RWPE1 (cell line): ENCODE measurements at regions not wholly inside any gene's neighbourhood (a gene's known extent, or its start where the extent isn't known, plus 50 kb on each side); places are given as distances from the start of the nearest gene placed in this dataset.
"Not testable (repeated sequence)": the region's sequence is repeated elsewhere in the genome, so short reads cannot be mapped to it uniquely, and the experiment has no call there.

Experiments used
- CTCF ChIA-PET: fragments of 350-600 bp; sonication (Branson Sonifier 250); formaldehyde crosslinking; extraction: SDS; loops from one replicate; lab custom pipeline; 2021; lab: Yijun Ruan, JAX
- POLR2A ChIA-PET: fragments of 400-600 bp; formaldehyde crosslinking; extraction: SDS; loops from one replicate; lab custom pipeline; 2020; ENCODE audit warnings: antibody characterized with exemption; ENCODE audit not compliant: low non-redundant PET; lab: Yijun Ruan, JAX
- DNase-seq: peaks from one replicate; pipeline ENCODE4 v3.0.0; 2012; ENCODE audit warnings: low spot score
- H3K27ac ChIP-seq: fragments of 450-650 bp; 2 replicates; pipeline ENCODE4 v1.5.1; 2017
- CTCF ChIP-seq: fragments of 450-650 bp; conservative IDR thresholded peaks from 2 replicates; pipeline ENCODE4 v1.5.1; 2017; ENCODE audit warnings: low read depth, mild to moderate bottlenecking

- TF ChIP-seq CTCF: no peak
- CTCF ChIA-PET: no interaction called here
Observed at GRCh38 chr12:86985298-86985697, 729.1 kb upstream of the MGAT4C start.

GRCh38 chr12:86970595-86970994, 714.4 kb upstream of the MGAT4C start:
- DNase-seq, CTCF ChIA-PET, POLR2A ChIA-PET, H3K27ac ChIP-seq: not testable (repeated sequence)

More at GRCh38 chr12:86985298-86985697, 729.1 kb upstream of the MGAT4C start:
- no peak for DNase-seq
- POLR2A ChIA-PET: no interaction called here
- no peak overlapping the region for H3K27ac ChIP-seq

- peak overlapping the region; percentile 71 for H3K27ac ChIP-seq
- TF ChIP-seq CTCF: no peak
- CTCF ChIA-PET: no interaction called here
- POLR2A ChIA-PET: no interaction called here
- no peak for DNase-seq
Observed at GRCh38 chr12:86959766-86960458, 703.7 kb upstream of the MGAT4C start.

GRCh38 chr12:86950444-86950843, 694.3 kb upstream of the MGAT4C start:
- ChIA-PET POLR2A (no interaction called here), CTCF (no interaction called here)
- no peak for TF ChIP-seq CTCF
- no peak for DNase-seq
- no peak overlapping the region for H3K27ac ChIP-seq

- DNase-seq: no peak
- ChIA-PET CTCF (no interaction called here), POLR2A (no interaction called here)
- no peak for TF ChIP-seq CTCF
- H3K27ac ChIP-seq: no peak overlapping the region
Observed at GRCh38 chr12:86950043-86950442, 693.9 kb upstream of the MGAT4C start.

DNA sequence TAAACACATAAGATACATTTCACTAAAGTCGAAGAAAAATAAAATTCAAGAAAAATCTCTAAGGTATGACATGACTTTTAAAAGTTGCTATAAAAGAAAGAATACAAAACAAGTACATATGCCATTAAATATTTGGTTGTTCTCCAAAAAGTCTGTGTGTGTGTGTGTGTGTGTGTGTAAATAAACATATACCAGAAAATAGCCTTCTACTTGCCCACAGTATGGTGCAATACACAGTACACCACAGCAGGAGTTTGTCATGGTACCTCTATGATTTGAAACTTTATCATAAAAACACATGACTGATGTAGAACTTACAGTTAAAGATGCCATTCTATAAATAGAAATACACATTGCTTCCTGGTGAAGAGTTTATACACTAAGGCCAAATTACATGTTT, 692.7 kb upstream of the MGAT4C start:
- ChIA-PET CTCF (interaction anchor here (1.1 kb wide), 1 partner anchor 34 kb away, joined by 3 read pairs; no protein-coding TSS in a partner anchor), POLR2A (no interaction called here)
- TF ChIP-seq CTCF: no peak
- no peak for DNase-seq
- H3K27ac ChIP-seq: no peak overlapping the region

DNA sequence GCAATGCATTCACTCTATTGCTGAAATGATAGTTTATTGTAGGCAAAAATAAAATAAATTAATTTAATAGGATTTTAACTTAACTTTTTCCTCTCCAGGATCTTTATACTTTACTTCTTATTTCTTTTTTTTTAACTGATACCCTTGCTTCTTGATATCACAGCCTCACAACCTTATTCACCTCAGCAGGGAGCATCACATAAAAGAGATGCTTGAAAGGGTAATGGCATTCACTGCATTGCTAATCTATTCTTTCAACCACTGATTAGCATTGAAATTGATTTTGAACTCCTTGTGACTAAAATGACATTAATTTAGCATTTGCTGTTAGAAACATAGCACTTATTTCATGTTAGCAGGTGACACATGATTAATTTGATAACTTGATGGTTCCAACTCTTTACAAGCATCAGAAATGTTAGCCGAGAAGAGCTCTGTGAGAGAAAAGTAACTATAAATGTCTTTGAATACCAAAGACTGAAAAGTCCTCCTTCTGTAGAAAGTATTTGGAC, 689.5 kb upstream of the MGAT4C start:
- H3K27ac ChIP-seq: no peak overlapping the region
- ChIA-PET POLR2A (no interaction called here), CTCF (interaction anchor here (1.0 kb wide), 1 partner anchor 16 kb away, joined by 3 read pairs; no protein-coding TSS in a partner anchor)
- TF ChIP-seq CTCF: no peak
- no peak for DNase-seq

DNA sequence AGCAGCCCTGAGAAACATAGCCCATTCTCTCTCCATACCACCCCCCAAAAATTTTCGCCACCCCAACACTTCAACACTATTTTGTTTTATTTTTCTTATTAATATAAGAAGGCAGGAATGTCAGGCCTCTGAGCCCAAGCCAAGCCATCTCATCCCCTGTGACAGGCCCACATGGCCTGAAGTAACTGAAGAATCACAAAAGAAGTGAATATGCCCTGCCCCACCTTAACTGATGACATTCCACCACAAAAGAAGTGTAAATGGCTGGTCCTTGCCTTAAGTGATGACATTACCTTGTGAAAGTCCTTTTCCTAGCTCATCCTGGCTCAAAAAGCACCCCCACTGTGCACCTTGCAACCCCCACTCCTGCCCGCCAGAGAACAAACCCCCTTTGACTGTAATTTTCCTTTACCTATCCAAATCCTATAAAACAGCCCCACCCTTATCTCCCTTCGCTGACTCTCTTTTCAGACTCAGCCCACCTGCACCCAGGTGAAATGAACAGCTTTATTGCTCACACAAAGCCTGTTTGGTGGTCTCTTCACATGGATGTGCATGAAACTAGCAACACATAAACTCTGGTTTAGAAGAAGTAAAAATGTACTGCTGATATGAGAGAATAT, 688.1 kb upstream of the MGAT4C start:
- DNase-seq, CTCF ChIA-PET, H3K27ac ChIP-seq, POLR2A ChIA-PET: not testable (repeated sequence)
